ENCODE measurements at regions not wholly inside any gene's neighbourhood (a gene's known extent, or its start where the extent isn't known, plus 50 kb on each side); places are given as distances from the start of the nearest gene placed in this dataset.

- Histone ChIP-seq H3K4me3 (ENCODE audit: low read depth in 1 of 2, low read length in 1 of 2) (no peak overlapping the region), H3K27me3 (no peaks in the 10 kb centered on the region), H3K36me3 (no peaks in the 10 kb centered on the region), H3K27ac (no peak overlapping the region), H3K4me1 (ENCODE audit: control insufficient read depth in 1 of 2, insufficient read depth in 1 of 2, low read depth in 1 of 2, low read length in 1 of 2) (no peaks in the 10 kb centered on the region), H3K9me3 (no peaks in the 10 kb centered on the region)
- TF ChIP-seq CTCF (IDR thresholded peaks at IDR 0.05): no peak
Observed at GRCh38 chr16:51569203-51569931, 418.3 kb upstream of the SALL1 start.

- Histone ChIP-seq H3K27me3 (no peaks in the 10 kb centered on the region), H3K36me3 (no peaks in the 10 kb centered on the region), H3K9me3 (no peaks in the 10 kb centered on the region), H3K27ac (no peak overlapping the region), H3K4me3 (ENCODE audit: low read depth in 1 of 2, low read length in 1 of 2) (no peak overlapping the region), H3K4me1 (ENCODE audit: control insufficient read depth in 1 of 2, insufficient read depth in 1 of 2, low read depth in 1 of 2, low read length in 1 of 2) (no peaks in the 10 kb centered on the region)
- TF ChIP-seq CTCF (IDR thresholded peaks at IDR 0.05): no peak
Observed at GRCh38 chr16:51567911-51568310, 416.8 kb upstream of the SALL1 start.

GRCh38 chr16:51565184-51565583 is 414.1 kb upstream of the SALL1 start:
- Histone ChIP-seq H3K36me3 (no peaks in the 10 kb centered on the region), H3K4me1 (ENCODE audit: control insufficient read depth in 1 of 2, insufficient read depth in 1 of 2, low read depth in 1 of 2, low read length in 1 of 2) (no peaks in the 10 kb centered on the region), H3K4me3 (ENCODE audit: low read depth in 1 of 2, low read length in 1 of 2) (no peak overlapping the region), H3K27ac (no peak overlapping the region), H3K9me3 (no peaks in the 10 kb centered on the region), H3K27me3 (no peaks in the 10 kb centered on the region)
- TF ChIP-seq CTCF (IDR thresholded peaks at IDR 0.05): no peak

GRCh38 chr16:51562891-51563290 is 411.8 kb upstream of the SALL1 start:
- Histone ChIP-seq H3K27ac (no peak overlapping the region), H3K4me3 (ENCODE audit: low read depth in 1 of 2, low read length in 1 of 2) (no peak overlapping the region), H3K4me1 (ENCODE audit: control insufficient read depth in 1 of 2, insufficient read depth in 1 of 2, low read depth in 1 of 2, low read length in 1 of 2) (no peaks in the 10 kb centered on the region), H3K9me3 (no peaks in the 10 kb centered on the region), H3K27me3 (no peaks in the 10 kb centered on the region), H3K36me3 (no peaks in the 10 kb centered on the region)
- TF ChIP-seq CTCF (IDR thresholded peaks at IDR 0.05): no peak

- H3K36me3 ChIP-seq: no peaks in the 10 kb centered on the region
- no peaks in the 10 kb centered on the region for H3K4me1 ChIP-seq (ENCODE audit: control insufficient read depth in 1 of 2, insufficient read depth in 1 of 2, low read depth in 1 of 2, low read length in 1 of 2)
- no peak overlapping the region for H3K4me3 ChIP-seq (ENCODE audit: low read depth in 1 of 2, low read length in 1 of 2)
- H3K27me3 ChIP-seq: no peaks in the 10 kb centered on the region
- no peak for TF ChIP-seq CTCF (IDR thresholded peaks at IDR 0.05)
- no peaks in the 10 kb centered on the region for H3K9me3 ChIP-seq
- H3K27ac ChIP-seq: no peak overlapping the region
Observed at GRCh38 chr16:51559901-51560300, 408.8 kb upstream of the SALL1 start.
